ENCODE measurements at regions not wholly inside any gene's neighbourhood (a gene's known extent, or its start where the extent isn't known, plus 50 kb on each side); places are given as distances from the start of the nearest gene placed in this dataset.

DNA sequence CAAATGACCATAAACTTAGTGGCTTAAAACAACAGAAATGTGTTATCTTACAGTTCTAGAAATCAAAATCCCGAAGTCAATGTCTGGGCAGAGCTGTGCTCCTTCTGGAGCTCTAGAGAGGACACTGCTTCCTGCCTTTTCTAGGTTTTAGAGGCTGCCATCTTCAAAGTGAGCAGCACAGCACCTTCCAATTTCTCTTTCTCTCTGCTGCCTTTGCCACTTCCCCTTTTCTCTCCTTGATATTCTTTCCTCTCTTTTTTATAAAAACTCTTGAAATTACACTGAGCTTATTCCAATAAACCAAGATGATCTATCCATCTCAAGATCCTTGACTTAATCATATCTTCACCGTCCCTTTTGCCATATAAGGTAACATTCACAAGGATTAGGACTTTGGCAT lies 616.9 kb downstream of the PLPP3 start:
- Histone ChIP-seq H3K27me3 (no peaks in the 10 kb centered on the region), H3K4me1 (no peaks in the 10 kb centered on the region), H3K36me3 (replicated peaks in 1 of 2; ENCODE audit: insufficient read depth in 1 of 2, low read depth in 2 of 2) (no peaks in the 10 kb centered on the region), H3K9me3 (no peaks in the 10 kb centered on the region), H3K27ac (no peak overlapping the region), H3K4me3 (no peak overlapping the region)
- TF ChIP-seq POLR2A (IDR thresholded peaks at IDR 0.05) = no peak
- TF ChIP-seq, protein P1, sequence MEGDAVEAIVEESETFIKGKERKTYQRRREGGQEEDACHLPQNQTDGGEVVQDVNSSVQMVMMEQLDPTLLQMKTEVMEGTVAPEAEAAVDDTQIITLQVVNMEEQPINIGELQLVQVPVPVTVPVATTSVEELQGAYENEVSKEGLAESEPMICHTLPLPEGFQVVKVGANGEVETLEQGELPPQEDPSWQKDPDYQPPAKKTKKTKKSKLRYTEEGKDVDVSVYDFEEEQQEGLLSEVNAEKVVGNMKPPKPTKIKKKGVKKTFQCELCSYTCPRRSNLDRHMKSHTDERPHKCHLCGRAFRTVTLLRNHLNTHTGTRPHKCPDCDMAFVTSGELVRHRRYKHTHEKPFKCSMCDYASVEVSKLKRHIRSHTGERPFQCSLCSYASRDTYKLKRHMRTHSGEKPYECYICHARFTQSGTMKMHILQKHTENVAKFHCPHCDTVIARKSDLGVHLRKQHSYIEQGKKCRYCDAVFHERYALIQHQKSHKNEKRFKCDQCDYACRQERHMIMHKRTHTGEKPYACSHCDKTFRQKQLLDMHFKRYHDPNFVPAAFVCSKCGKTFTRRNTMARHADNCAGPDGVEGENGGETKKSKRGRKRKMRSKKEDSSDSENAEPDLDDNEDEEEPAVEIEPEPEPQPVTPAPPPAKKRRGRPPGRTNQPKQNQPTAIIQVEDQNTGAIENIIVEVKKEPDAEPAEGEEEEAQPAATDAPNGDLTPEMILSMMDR (IDR thresholded peaks at IDR 0.05) = no peak
- WGBS, 2 donors = 65 to 70% methylated on average over 2 of the region's 2 CpGs
- intact Hi-C loops (cut with DNase I) = no loop called here
- DNase-seq (no peak), ATAC-seq (no peak)

GRCh38 chr1:55959136-55959548 lies 620.2 kb downstream of the PLPP3 start:
- Histone ChIP-seq H3K36me3 (replicated peaks in 1 of 2; ENCODE audit: insufficient read depth in 1 of 2, low read depth in 2 of 2) (no peaks in the 10 kb centered on the region), H3K27ac (no peak overlapping the region), H3K4me1 (no peaks in the 10 kb centered on the region), H3K27me3 (no peaks in the 10 kb centered on the region), H3K4me3 (no peak overlapping the region), H3K9me3 (no peaks in the 10 kb centered on the region)
- 68 to 72% methylated on average over 3 of the region's 3 CpGs for WGBS, 2 donors
- no peak for TF ChIP-seq POLR2A (IDR thresholded peaks at IDR 0.05)
- TF ChIP-seq, protein P1 (IDR thresholded peaks at IDR 0.05) = no peak
- intact Hi-C loops (cut with DNase I) = no loop called here
- ATAC-seq (no peak), DNase-seq (no peak)

DNA sequence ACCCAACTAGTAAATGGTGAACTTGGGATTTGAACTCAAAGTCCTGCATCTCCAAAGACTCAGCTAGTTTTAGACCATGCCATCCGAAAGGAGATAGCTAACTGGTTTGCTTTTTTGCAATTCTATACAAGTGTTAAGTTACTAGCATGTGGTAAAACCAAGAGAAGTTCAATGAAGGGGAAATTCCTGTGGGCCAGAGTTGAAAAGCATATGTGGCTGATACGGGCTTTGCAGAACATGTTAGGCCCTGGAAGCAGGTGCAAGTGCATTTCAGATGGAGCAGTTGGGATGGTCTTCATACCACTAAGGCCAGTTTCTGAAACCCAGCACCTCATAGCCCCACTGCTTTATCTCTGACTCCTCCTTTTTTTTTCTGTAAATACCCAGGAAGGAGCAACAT lies 620.9 kb downstream of the PLPP3 start:
- Histone ChIP-seq H3K27ac (no peak overlapping the region), H3K9me3 (no peaks in the 10 kb centered on the region), H3K27me3 (no peaks in the 10 kb centered on the region), H3K36me3 (replicated peaks in 1 of 2; ENCODE audit: insufficient read depth in 1 of 2, low read depth in 2 of 2) (no peaks in the 10 kb centered on the region), H3K4me1 (no peaks in the 10 kb centered on the region), H3K4me3 (no peak overlapping the region)
- DNase-seq = no peak
- ATAC-seq = no peak
- intact Hi-C loops (cut with DNase I) = no loop called here
- TF ChIP-seq POLR2A (IDR thresholded peaks at IDR 0.05) = no peak
- TF ChIP-seq, protein P1 (IDR thresholded peaks at IDR 0.05) = no peak
- 77 to 92% methylated on average over 2 of the region's 2 CpGs for WGBS, 2 donors

DNA sequence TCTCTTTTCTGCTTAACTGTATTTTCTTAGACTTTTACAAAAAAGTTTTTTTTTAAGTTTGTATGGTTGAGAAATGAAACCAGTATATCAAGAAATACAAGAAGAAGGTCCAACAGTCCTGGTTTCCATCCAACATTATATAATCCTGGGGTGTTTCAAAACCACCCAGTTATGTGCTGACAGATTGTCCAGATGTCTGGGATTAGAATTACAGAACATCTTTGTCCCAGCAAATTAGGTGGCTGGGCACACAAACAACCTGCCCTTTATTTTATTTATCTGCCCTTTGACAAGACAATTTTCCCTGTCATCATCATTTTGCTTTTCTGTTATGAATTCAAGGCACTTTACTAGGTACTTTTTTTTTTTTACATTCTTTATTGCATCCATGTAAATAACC lies 622.1 kb downstream of the PLPP3 start:
- ATAC-seq = no peak
- H3K36me3 ChIP-seq (replicated peaks in 1 of 2; ENCODE audit: insufficient read depth in 1 of 2, low read depth in 2 of 2) = no peaks in the 10 kb centered on the region
- H3K9me3 ChIP-seq = peaks cover 0 to 7% (median 0%) of the 10 kb centered on the region in 3 donors
- no peak for TF ChIP-seq POLR2A (IDR thresholded peaks at IDR 0.05)
- TF ChIP-seq, protein P1 (IDR thresholded peaks at IDR 0.05) = no peak
- no peaks in the 10 kb centered on the region for H3K4me1 ChIP-seq
- no peak overlapping the region for H3K27ac ChIP-seq
- DNase-seq = no peak
- intact Hi-C loops (cut with DNase I) = no loop called here
- H3K27me3 ChIP-seq = no peaks in the 10 kb centered on the region
- H3K4me3 ChIP-seq = no peak overlapping the region

DNA sequence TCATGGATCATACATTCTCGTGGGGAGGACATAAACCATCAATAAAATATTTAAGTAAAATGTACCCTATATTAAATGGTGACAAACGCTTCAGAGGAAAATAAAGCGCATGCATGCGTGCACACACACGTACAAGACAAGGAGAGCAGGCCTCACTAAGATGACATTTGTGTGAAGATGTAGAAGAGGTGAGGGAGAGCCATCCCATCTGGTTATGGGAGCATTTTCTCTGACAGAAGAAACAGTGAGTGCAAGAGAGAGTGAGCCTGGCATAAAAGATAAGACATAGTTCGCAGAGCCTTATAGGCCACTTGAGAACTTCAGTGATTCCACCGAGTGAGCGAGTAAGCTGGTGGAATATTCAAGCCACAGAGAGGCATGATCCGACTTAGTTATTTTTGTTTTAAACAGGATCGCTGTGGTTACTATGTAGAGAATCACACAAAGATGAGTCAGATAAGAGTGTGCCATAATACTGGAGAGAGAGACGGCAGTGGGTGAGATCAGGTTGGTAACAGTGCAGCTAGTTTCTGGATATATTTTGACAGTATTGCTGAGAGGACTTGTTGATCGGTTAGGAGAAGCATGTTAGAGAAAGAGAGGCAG lies 624.2 kb downstream of the PLPP3 start:
- WGBS, 2 donors = 83 to 88% methylated on average over 12 of the region's 12 CpGs
- DNase-seq = no peak
- Histone ChIP-seq H3K27me3 (no peaks in the 10 kb centered on the region), H3K36me3 (replicated peaks in 1 of 2; ENCODE audit: insufficient read depth in 1 of 2, low read depth in 2 of 2) (no peaks in the 10 kb centered on the region), H3K27ac (no peak overlapping the region), H3K9me3 (peaks cover 0 to 7% (median 0%) of the 10 kb centered on the region in 3 donors), H3K4me1 (no peaks in the 10 kb centered on the region), H3K4me3 (no peak overlapping the region)
- intact Hi-C loops (cut with DNase I) = no loop called here
- TF ChIP-seq POLR2A (IDR thresholded peaks at IDR 0.05) = no peak
- TF ChIP-seq, protein P1 (IDR thresholded peaks at IDR 0.05) = no peak
- no peak for ATAC-seq
